Mucosa of stomach (tissue), 1 donor: ENCODE measurements at regions not wholly inside any gene's neighbourhood (a gene's known extent, or its start where the extent isn't known, plus 50 kb on each side); places are given as distances from the start of the nearest gene placed in this dataset.

Source experiments
- H3K27me3 ChIP-seq: one replicate; pipeline ENCODE4 v1.7.0; 2013; ENCODE audit warnings: mild to moderate bottlenecking, low read length; ENCODE audit not compliant: control insufficient read depth, insufficient read depth
- H3K36me3 ChIP-seq: one replicate; pipeline ENCODE4 v1.7.0; 2013; ENCODE audit warnings: low read length; ENCODE audit not compliant: control insufficient read depth, insufficient read depth
- H3K4me1 ChIP-seq: one replicate; pipeline ENCODE4 v1.7.0; 2013; ENCODE audit warnings: mild to moderate bottlenecking, low read length; ENCODE audit not compliant: control insufficient read depth, insufficient read depth
- H3K4me3 ChIP-seq: one replicate; pipeline ENCODE4 v1.7.0; 2013; ENCODE audit warnings: low read length
- H3K9ac ChIP-seq: one replicate; pipeline ENCODE4 v1.7.0; 2013; ENCODE audit warnings: mild to moderate bottlenecking, low read length, moderate library complexity
- H3K9me3 ChIP-seq: one replicate; pipeline ENCODE4 v1.7.0; 2013; ENCODE audit warnings: mild to moderate bottlenecking, low read length, moderate library complexity; ENCODE audit not compliant: control insufficient read depth
- donor health status: Pancreatic carcinoma.

- Histone ChIP-seq H3K9ac (no peak overlapping the region), H3K36me3 (no peaks in the 10 kb centered on the region), H3K4me1 (no peaks in the 10 kb centered on the region), H3K27me3 (no peaks in the 10 kb centered on the region), H3K9me3 (no peaks in the 10 kb centered on the region), H3K4me3 (no peak overlapping the region)
Observed at GRCh38 chr2:3065928-3066327, 311.7 kb downstream of the EIPR1 start.

- Histone ChIP-seq H3K4me1 (no peaks in the 10 kb centered on the region), H3K36me3 (no peaks in the 10 kb centered on the region), H3K27me3 (no peaks in the 10 kb centered on the region), H3K4me3 (no peak overlapping the region), H3K9me3 (no peaks in the 10 kb centered on the region), H3K9ac (no peak overlapping the region)
Observed at GRCh38 chr2:3062476-3063260, 314.9 kb downstream of the EIPR1 start.

DNA sequence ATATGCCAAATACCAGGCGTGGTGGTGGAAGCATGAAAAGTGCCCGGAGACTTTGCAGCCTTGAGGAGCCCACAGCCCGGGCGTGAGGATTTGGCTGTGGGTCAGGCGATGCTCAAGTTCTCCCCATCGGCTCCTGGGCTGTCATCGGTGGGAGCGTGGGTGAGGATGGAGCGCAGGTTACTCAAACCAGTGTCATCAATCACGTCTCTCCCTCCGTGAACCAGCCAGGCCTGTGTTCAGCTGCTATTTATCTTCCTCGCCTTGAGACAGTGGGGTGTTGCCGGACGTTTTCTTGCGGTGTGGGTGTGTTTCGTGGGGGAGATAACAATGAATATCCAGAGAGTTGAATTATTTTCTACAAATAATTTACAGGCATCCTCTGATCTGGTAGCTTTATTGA is 317.6 kb downstream of the EIPR1 start:
- H3K36me3 ChIP-seq: no peaks in the 10 kb centered on the region
- no peaks in the 10 kb centered on the region for H3K9me3 ChIP-seq
- no peak overlapping the region for H3K9ac ChIP-seq
- H3K27me3 ChIP-seq: no peaks in the 10 kb centered on the region
- no peaks in the 10 kb centered on the region for H3K4me1 ChIP-seq
- H3K4me3 ChIP-seq: no peak overlapping the region

- Histone ChIP-seq H3K9me3 (no peaks in the 10 kb centered on the region), H3K27me3 (no peaks in the 10 kb centered on the region), H3K36me3 (no peaks in the 10 kb centered on the region), H3K4me1 (no peaks in the 10 kb centered on the region), H3K4me3 (no peak overlapping the region), H3K9ac (no peak overlapping the region)
Observed at GRCh38 chr2:3059141-3059925, 318.3 kb downstream of the EIPR1 start.

DNA sequence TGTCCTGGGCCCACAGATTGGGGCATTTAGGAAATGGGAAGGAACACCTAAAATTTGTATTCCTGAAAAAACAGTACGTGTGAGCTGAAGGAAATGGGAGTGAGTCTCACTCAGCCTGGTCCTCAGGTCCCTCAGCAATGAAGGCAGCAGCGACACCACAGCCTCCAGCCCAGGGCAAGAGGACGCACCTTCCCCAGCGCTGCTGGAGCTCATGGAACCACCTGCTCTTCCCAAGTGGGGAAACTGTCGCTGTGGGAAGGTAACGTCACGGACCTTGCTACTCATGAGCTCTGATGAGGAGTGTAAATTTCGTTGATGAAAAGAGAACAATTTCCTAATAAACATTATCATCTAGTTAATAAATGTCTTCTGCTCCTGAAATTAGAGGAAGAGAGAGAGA is 323.6 kb downstream of the EIPR1 start:
- Histone ChIP-seq H3K27me3 (no peaks in the 10 kb centered on the region), H3K4me1 (no peaks in the 10 kb centered on the region), H3K36me3 (no peaks in the 10 kb centered on the region), H3K9ac (no peak overlapping the region), H3K4me3 (no peak overlapping the region), H3K9me3 (no peaks in the 10 kb centered on the region)

DNA sequence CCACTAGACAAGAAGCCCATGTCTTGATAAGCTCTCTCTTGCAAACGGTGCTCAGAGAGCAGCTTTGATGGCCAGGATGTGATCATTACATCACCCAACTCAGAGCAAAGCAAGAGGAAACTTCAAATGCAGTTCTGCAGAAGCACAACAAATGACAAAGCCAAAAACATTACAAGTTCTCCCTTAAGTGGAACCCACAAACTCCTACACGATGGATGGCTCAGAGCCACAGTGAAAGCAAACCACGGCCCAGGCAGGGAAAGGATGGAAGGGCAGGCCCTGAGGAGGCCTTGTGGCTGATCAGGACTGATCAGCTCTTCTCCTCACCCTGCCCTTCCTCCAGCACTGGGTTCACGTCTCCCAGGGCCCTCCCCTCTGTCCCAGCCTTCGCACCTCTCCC is 326.4 kb downstream of the EIPR1 start:
- no peaks in the 10 kb centered on the region for H3K9me3 ChIP-seq
- no peak overlapping the region for H3K9ac ChIP-seq
- no peaks in the 10 kb centered on the region for H3K4me1 ChIP-seq
- no peaks in the 10 kb centered on the region for H3K27me3 ChIP-seq
- H3K4me3 ChIP-seq: no peak overlapping the region
- H3K36me3 ChIP-seq: no peaks in the 10 kb centered on the region

- no peaks in the 10 kb centered on the region for H3K27me3 ChIP-seq
- no peaks in the 10 kb centered on the region for H3K36me3 ChIP-seq
- H3K4me3 ChIP-seq: no peak overlapping the region
- H3K9me3 ChIP-seq: no peaks in the 10 kb centered on the region
- no peak overlapping the region for H3K9ac ChIP-seq
- H3K4me1 ChIP-seq: no peaks in the 10 kb centered on the region
Observed at GRCh38 chr2:3046170-3046865, 331.3 kb downstream of the EIPR1 start.

- no peaks in the 10 kb centered on the region for H3K36me3 ChIP-seq
- H3K9me3 ChIP-seq: no peaks in the 10 kb centered on the region
- no peak overlapping the region for H3K4me3 ChIP-seq
- no peaks in the 10 kb centered on the region for H3K27me3 ChIP-seq
- H3K4me1 ChIP-seq: no peaks in the 10 kb centered on the region
- no peak overlapping the region for H3K9ac ChIP-seq
Observed at GRCh38 chr2:3045318-3045921, 332.2 kb downstream of the EIPR1 start.

GRCh38 chr2:3044587-3045317 is 332.9 kb downstream of the EIPR1 start:
- Histone ChIP-seq H3K36me3 (no peaks in the 10 kb centered on the region), H3K4me1 (no peaks in the 10 kb centered on the region), H3K27me3 (no peaks in the 10 kb centered on the region), H3K4me3 (no peak overlapping the region), H3K9ac (no peak overlapping the region), H3K9me3 (no peaks in the 10 kb centered on the region)

- H3K4me3 ChIP-seq: no peak overlapping the region
- no peaks in the 10 kb centered on the region for H3K4me1 ChIP-seq
- H3K36me3 ChIP-seq: no peaks in the 10 kb centered on the region
- no peak overlapping the region for H3K9ac ChIP-seq
- no peaks in the 10 kb centered on the region for H3K9me3 ChIP-seq
- H3K27me3 ChIP-seq: no peaks in the 10 kb centered on the region
Observed at GRCh38 chr2:3043726-3044125, 333.9 kb downstream of the EIPR1 start.
